Natural killer cell (primary cell): ENCODE measurements at regions not wholly inside any gene's neighbourhood (a gene's known extent, or its start where the extent isn't known, plus 50 kb on each side); places are given as distances from the start of the nearest gene placed in this dataset.

Experiments used
- ATAC-seq, 3 donors: fragments of 150-1000 bp in 2 of 3; fragments of 200-7000 bp in 1 of 3; cut with Tn5 transposase; 1 replicate in 1 of 3; 2 replicates in 2 of 3; pipeline ENCODE4 v1.10.0; 2021; ENCODE audit warnings: mild to moderate bottlenecking in 2 of 3, moderate library complexity in 2 of 3
- DNase-seq, 2 donors: peaks; one replicate each; pipeline versions ENCODE4 v3.0.0 to v3.0.0-alpha.2; 2013 to 2021; ENCODE audit warnings: mixed read lengths in 1 of 2
- H3K27ac ChIP-seq: one replicate; pipeline ENCODE4 v1.5.1; 2013; ENCODE audit warnings: mild to moderate bottlenecking, low read length
- H3K27me3 ChIP-seq: one replicate; pipeline ENCODE4 v1.6.1; 2013; ENCODE audit warnings: low read length; ENCODE audit not compliant: control insufficient read depth, insufficient read depth
- H3K36me3 ChIP-seq: one replicate; pipeline ENCODE4 v1.6.1; 2013; ENCODE audit warnings: low read length; ENCODE audit not compliant: control insufficient read depth, insufficient read depth
- H3K4me1 ChIP-seq: one replicate; pipeline ENCODE4 v1.6.1; 2013; ENCODE audit warnings: low read length; ENCODE audit not compliant: control insufficient read depth, insufficient read depth
- H3K4me3 ChIP-seq: one replicate; pipeline ENCODE4 v1.5.1; 2013; ENCODE audit warnings: low read length
- H3K9me3 ChIP-seq: one replicate; pipeline ENCODE4 v1.6.1; 2013; ENCODE audit warnings: low read length; ENCODE audit not compliant: control insufficient read depth, insufficient read depth
- H3K27ac Mint-ChIP-seq, 2 donors: one replicate each; pipeline ENCODE4 v1.8.0; 2022; ENCODE audit warnings: mild to moderate bottlenecking in 2 of 2, mixed read lengths in 2 of 2, moderate library complexity in 1 of 2
- H3K27me3 Mint-ChIP-seq, 2 donors: one replicate each; pipeline ENCODE4 v1.8.0; 2022; ENCODE audit warnings: low read depth in 2 of 2, mixed read lengths in 2 of 2
- H3K36me3 Mint-ChIP-seq: one replicate; pipeline ENCODE4 v1.8.0; 2022; ENCODE audit warnings: mixed read lengths
- H3K4me1 Mint-ChIP-seq, 2 donors: one replicate each; pipeline ENCODE4 v1.8.0; 2022; ENCODE audit warnings: mixed read lengths in 2 of 2
- H3K4me3 Mint-ChIP-seq: one replicate; pipeline ENCODE4 v1.8.0; 2022; ENCODE audit warnings: mild to moderate bottlenecking, moderate library complexity, mixed read lengths
- H3K9me3 Mint-ChIP-seq, 2 donors: one replicate each; pipeline ENCODE4 v1.8.0; 2022; ENCODE audit warnings: mixed read lengths in 2 of 2
- WGBS: methylation state at CpG from one replicate; pipeline ENCODE4 v1.1.7; 2013; ENCODE audit warnings: missing lambda C conversion rate; ENCODE audit not compliant: insufficient coverage; 5-methylcytosine and 5-hydroxymethylcytosine counted together
- intact Hi-C: fragments of 100-400 bp; cut with micrococcal nuclease; formaldehyde crosslinking; loops from one replicate; pipeline ENCODE4 v1.14.2; 2022
- TF ChIP-seq, protein P1 (sequence below): fragments of 200-600 bp; IDR thresholded peaks from one replicate; pipeline ENCODE4 v1.8.0; 2022; ENCODE audit warnings: antibody characterized with exemption

DNA sequence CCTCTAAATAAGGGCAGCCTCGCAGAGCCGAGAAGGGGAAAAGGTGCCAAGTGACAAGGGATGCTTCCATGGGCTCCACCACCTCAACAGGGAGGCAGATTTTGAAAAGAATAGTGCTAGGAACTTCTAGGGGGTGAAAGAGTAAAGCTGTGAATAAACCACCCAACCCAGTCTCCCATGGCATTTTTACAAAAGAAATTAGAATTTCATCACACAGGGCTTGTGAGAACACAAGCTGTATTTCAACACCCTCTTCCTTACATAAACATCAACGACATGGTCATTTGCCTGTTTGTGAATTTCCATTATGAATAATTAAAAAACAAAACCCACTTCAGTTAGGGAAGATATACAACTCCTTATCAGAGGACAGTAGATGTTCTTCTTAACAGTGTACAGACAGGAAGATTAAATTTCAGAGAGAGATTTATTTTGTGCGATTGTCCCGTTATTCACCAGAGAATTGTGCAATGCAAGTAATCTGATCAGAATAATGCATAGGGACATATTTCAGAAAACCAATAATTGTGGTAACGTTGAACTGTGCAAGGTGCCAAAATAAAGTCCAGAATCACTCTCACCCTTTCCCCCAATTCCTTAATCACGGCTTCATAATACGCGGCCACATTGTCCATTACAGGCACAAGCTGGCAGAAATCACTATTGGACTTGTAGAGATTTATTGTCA is 207.8 kb upstream of the MGMT start:
- intact Hi-C loops = no loop called here
- TF ChIP-seq, protein P1, sequence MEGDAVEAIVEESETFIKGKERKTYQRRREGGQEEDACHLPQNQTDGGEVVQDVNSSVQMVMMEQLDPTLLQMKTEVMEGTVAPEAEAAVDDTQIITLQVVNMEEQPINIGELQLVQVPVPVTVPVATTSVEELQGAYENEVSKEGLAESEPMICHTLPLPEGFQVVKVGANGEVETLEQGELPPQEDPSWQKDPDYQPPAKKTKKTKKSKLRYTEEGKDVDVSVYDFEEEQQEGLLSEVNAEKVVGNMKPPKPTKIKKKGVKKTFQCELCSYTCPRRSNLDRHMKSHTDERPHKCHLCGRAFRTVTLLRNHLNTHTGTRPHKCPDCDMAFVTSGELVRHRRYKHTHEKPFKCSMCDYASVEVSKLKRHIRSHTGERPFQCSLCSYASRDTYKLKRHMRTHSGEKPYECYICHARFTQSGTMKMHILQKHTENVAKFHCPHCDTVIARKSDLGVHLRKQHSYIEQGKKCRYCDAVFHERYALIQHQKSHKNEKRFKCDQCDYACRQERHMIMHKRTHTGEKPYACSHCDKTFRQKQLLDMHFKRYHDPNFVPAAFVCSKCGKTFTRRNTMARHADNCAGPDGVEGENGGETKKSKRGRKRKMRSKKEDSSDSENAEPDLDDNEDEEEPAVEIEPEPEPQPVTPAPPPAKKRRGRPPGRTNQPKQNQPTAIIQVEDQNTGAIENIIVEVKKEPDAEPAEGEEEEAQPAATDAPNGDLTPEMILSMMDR = no peak
- Mint-ChIP-seq H3K27ac (no peak overlapping the region), H3K4me3 (no peak overlapping the region), H3K4me1 (no peaks in the 10 kb centered on the region), H3K27me3 (peaks cover 0 to 21% of the 10 kb centered on the region in 2 donors), H3K36me3 (no peaks in the 10 kb centered on the region), H3K9me3 (no peaks in the 10 kb centered on the region)
- DNase-seq (no peak), ATAC-seq (no peak)
- Histone ChIP-seq H3K27ac (no peak overlapping the region), H3K4me3 (no peak overlapping the region), H3K9me3 (no peaks in the 10 kb centered on the region), H3K27me3 (no peaks in the 10 kb centered on the region), H3K36me3 (no peaks in the 10 kb centered on the region), H3K4me1 (no peaks in the 10 kb centered on the region)
- WGBS = 90% methylated on average over 8 of the region's 9 CpGs

DNA sequence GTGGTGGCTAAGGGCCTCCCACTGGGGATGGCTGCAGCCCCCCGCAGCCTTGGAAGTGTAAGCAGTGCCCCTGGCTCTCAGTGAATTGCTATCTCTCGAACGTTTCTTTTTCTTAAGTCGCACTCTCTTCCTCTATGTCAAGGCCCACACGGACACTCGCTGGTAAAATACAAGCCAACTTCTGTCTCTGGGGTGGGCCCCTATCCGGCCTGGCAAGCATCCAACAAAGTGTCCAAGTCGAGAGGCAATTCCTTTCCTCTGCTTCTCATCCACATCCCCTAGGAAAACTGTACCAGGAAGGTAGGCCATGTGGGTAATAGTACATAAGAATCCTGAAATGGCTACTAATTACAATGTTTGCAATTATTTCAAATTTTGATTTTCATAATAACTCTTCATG is 194.9 kb upstream of the MGMT start:
- H3K36me3 Mint-ChIP-seq = no peaks in the 10 kb centered on the region
- H3K4me3 ChIP-seq = no peak overlapping the region
- intact Hi-C loops = no loop called here

DNA sequence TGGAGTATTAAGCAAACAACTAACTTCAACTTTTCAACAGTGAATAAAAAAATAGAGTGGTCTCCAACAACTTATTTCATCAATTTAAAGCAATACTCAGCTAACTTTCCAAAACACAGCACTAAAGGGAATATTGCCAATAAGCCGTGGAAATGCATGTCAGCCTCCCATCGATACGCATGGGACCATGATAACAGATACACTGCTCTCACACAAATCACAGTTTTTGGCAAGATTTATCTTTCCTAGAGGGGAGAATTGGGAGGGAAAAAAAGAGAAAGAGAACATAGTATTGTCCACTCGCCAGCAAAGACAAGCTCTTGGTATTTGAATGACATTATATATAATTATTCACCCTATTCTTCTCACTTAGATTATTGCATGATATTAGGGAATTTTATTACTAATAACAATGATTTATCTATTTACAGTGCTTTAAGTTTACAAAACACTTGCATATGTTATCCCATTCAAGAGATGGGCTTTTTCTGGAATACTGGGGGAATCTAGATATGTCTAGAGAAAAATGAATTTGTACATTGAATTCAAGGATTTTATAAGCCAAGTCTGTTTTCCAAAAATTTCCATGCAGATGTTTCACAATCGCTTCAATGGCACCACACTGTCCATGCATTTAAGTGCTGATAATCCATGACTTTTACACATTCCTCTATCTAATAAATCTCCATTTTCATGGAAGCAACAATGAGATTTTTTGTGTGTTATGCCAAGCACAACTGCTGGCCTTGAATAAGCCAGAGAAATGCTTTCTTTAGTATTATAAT is 194.0 kb upstream of the MGMT start:
- Mint-ChIP-seq H3K27me3 (peaks cover 22 to 32% of the 10 kb centered on the region in 2 donors), H3K4me3 (no peak overlapping the region), H3K36me3 (no peaks in the 10 kb centered on the region), H3K4me1 (peaks cover 9 to 17% of the 10 kb centered on the region in 2 donors), H3K9me3 (no peaks in the 10 kb centered on the region), H3K27ac (no peak overlapping the region)
- Histone ChIP-seq H3K9me3 (no peaks in the 10 kb centered on the region), H3K4me3 (no peak overlapping the region), H3K4me1 (peaks cover 7% of the 10 kb centered on the region), H3K27ac (no peak overlapping the region), H3K36me3 (no peaks in the 10 kb centered on the region), H3K27me3 (peaks cover 2% of the 10 kb centered on the region)
- intact Hi-C loops = no loop called here
- DNase-seq = no peak
- no peak for ATAC-seq
- WGBS = 100% methylated on average over 2 of the region's 5 CpGs
- TF ChIP-seq, protein P1 = no peak

More for the DNA sequence above, 194.9 kb upstream of the MGMT start:
- H3K27me3 ChIP-seq = peaks cover 2% of the 10 kb centered on the region
- H3K4me3 Mint-ChIP-seq = no peak overlapping the region
- no peak overlapping the region for H3K27ac Mint-ChIP-seq
- H3K9me3 ChIP-seq = no peaks in the 10 kb centered on the region
- H3K4me1 Mint-ChIP-seq = peaks cover 9 to 17% of the 10 kb centered on the region in 2 donors
- no peaks in the 10 kb centered on the region for H3K36me3 ChIP-seq
- no peak for DNase-seq
- TF ChIP-seq, protein P1 = no peak
- no peak for ATAC-seq
- 92% methylated on average over 7 of the region's 8 CpGs for WGBS
- H3K27me3 Mint-ChIP-seq = peaks cover 17 to 27% of the 10 kb centered on the region in 2 donors
- H3K9me3 Mint-ChIP-seq = no peaks in the 10 kb centered on the region
- no peak overlapping the region for H3K27ac ChIP-seq
- H3K4me1 ChIP-seq = peaks cover 7% of the 10 kb centered on the region
